HG03175 (cell line): ENCODE measurements at regions not wholly inside any gene's neighbourhood (a gene's known extent, or its start where the extent isn't known, plus 50 kb on each side); places are given as distances from the start of the nearest gene placed in this dataset.
A peak's percentile ranks its signal among the peaks of the same experiment; 100 is the strongest.
"Not testable (repeated sequence)": the region's sequence is repeated elsewhere in the genome, so short reads cannot be mapped to it uniquely, and the experiment has no call there.

Experiments used
- ATAC-seq: cut with Tn5 transposase; IDR thresholded peaks from one replicate; pipeline ENCODE4 v1.9.1; 2021; ENCODE audit warnings: mild to moderate bottlenecking, moderate library complexity; ENCODE audit not compliant: unreplicated experiment

- no peak for ATAC-seq
Observed at GRCh38 chr3:187795207-187795960, 50.1 kb upstream of the BCL6 start.

GRCh38 chr3:187798126-187798525 lies 52.9 kb upstream of the BCL6 start:
- no peak for ATAC-seq

- ATAC-seq: no peak
Observed at GRCh38 chr3:187798531-187799530, 53.6 kb upstream of the BCL6 start.

- ATAC-seq: peak; percentile 55
Observed at GRCh38 chr3:187799942-187800641, 54.8 kb upstream of the BCL6 start.

GRCh38 chr3:187801152-187801551 lies 55.9 kb upstream of the BCL6 start:
- no peak for ATAC-seq

GRCh38 chr3:187802203-187802927 lies 57.1 kb upstream of the BCL6 start:
- ATAC-seq: no peak

GRCh38 chr3:187802928-187803259 lies 57.6 kb upstream of the BCL6 start:
- peak; percentile 92 for ATAC-seq

- ATAC-seq: no peak
Observed at GRCh38 chr3:187804120-187804744, 59.0 kb upstream of the BCL6 start.

- ATAC-seq: no peak
Observed at GRCh38 chr3:187804745-187805121, 59.5 kb upstream of the BCL6 start.

GRCh38 chr3:187805774-187806173 lies 60.5 kb upstream of the BCL6 start:
- no peak for ATAC-seq

GRCh38 chr3:187807086-187807862 lies 62.0 kb upstream of the BCL6 start:
- no peak for ATAC-seq

GRCh38 chr3:187808527-187808895 lies 63.2 kb upstream of the BCL6 start:
- no peak for ATAC-seq

GRCh38 chr3:187809612-187809991 lies 64.3 kb upstream of the BCL6 start:
- no peak for ATAC-seq

GRCh38 chr3:187810021-187810446 lies 64.8 kb upstream of the BCL6 start:
- ATAC-seq: no peak

GRCh38 chr3:187811585-187812250 lies 66.5 kb upstream of the BCL6 start:
- no peak for ATAC-seq

GRCh38 chr3:187812496-187812895 lies 67.2 kb upstream of the BCL6 start:
- no peak for ATAC-seq

- ATAC-seq: no peak
Observed at GRCh38 chr3:187813198-187813597, 67.9 kb upstream of the BCL6 start.

GRCh38 chr3:187817766-187818165 lies 72.5 kb upstream of the BCL6 start:
- not testable (repeated sequence) for ATAC-seq
